ENCODE measurements at regions not wholly inside any gene's neighbourhood (a gene's known extent, or its start where the extent isn't known, plus 50 kb on each side); places are given as distances from the start of the nearest gene placed in this dataset.

DNA sequence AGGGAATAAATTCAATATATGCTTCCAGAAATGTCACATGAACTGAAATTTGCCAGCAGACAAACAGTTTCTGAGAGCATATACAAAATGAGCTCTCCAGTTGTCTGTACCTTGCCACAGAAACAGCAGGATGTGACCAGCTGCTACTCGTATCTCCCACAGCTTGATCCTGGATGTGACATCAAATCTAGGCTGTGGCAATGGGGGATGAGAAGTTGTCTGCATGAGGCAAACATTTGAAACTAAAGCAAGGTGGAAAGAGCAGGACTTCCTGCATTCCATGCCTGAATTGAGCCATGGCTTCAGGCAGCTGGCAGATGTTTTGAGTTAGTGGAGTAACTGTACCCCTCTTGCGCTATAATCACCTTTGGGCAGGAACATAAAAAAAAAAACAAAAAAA is 1724.0 kb downstream of the RPA4 start:
- TF ChIP-seq, protein P1, sequence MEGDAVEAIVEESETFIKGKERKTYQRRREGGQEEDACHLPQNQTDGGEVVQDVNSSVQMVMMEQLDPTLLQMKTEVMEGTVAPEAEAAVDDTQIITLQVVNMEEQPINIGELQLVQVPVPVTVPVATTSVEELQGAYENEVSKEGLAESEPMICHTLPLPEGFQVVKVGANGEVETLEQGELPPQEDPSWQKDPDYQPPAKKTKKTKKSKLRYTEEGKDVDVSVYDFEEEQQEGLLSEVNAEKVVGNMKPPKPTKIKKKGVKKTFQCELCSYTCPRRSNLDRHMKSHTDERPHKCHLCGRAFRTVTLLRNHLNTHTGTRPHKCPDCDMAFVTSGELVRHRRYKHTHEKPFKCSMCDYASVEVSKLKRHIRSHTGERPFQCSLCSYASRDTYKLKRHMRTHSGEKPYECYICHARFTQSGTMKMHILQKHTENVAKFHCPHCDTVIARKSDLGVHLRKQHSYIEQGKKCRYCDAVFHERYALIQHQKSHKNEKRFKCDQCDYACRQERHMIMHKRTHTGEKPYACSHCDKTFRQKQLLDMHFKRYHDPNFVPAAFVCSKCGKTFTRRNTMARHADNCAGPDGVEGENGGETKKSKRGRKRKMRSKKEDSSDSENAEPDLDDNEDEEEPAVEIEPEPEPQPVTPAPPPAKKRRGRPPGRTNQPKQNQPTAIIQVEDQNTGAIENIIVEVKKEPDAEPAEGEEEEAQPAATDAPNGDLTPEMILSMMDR (conservative IDR thresholded peaks at IDR 0.05; ENCODE audit: low read depth, low read length): no peak
- TF ChIP-seq EZH2 (IDR thresholded peaks at IDR 0.05; ENCODE audit: borderline replicate concordance, low read depth, low read length, poor library complexity, severe bottlenecking): no peak
